ENCODE measurements at regions not wholly inside any gene's neighbourhood (a gene's known extent, or its start where the extent isn't known, plus 50 kb on each side); places are given as distances from the start of the nearest gene placed in this dataset.

DNA sequence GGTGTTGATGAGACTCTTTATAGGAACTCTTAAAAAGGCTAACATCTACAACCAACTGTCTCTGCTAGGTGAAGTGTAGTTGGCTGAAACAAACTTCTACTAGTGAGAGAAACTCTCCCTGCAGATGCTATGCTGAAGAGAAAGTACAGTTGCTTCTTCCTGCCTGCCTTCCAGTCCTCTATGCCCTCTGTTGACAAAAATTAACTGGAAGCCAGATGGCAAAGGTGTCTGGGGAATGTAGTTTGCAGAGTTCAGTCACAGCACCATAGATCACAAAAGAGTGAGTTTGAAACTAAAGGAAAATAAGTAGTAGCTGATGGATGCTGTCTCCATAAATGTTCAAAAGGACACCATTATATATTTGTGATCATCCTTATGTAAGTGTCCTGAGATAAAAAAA, 958.8 kb upstream of the NRXN1 start:
- ChIA-PET POLR2A (no interaction called here), CTCF (no interaction called here)
- Mint-ChIP-seq H3K27me3 (no peaks in the 10 kb centered on the region), H3K4me3 (no peak overlapping the region), H3K9me3 (peaks cover 10% of the 10 kb centered on the region), H3K4me1 (ENCODE audit: low read depth) (no peaks in the 10 kb centered on the region), H3K27ac (no peak overlapping the region), H3K36me3 (ENCODE audit: low read depth) (no peaks in the 10 kb centered on the region)
- no peak for DNase-seq
- no peak for ATAC-seq
- intact Hi-C loops (cut with micrococcal nuclease), result no loop called here
- TF ChIP-seq, protein P1, sequence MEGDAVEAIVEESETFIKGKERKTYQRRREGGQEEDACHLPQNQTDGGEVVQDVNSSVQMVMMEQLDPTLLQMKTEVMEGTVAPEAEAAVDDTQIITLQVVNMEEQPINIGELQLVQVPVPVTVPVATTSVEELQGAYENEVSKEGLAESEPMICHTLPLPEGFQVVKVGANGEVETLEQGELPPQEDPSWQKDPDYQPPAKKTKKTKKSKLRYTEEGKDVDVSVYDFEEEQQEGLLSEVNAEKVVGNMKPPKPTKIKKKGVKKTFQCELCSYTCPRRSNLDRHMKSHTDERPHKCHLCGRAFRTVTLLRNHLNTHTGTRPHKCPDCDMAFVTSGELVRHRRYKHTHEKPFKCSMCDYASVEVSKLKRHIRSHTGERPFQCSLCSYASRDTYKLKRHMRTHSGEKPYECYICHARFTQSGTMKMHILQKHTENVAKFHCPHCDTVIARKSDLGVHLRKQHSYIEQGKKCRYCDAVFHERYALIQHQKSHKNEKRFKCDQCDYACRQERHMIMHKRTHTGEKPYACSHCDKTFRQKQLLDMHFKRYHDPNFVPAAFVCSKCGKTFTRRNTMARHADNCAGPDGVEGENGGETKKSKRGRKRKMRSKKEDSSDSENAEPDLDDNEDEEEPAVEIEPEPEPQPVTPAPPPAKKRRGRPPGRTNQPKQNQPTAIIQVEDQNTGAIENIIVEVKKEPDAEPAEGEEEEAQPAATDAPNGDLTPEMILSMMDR (IDR thresholded peaks at IDR 0.05), result no peak

DNA sequence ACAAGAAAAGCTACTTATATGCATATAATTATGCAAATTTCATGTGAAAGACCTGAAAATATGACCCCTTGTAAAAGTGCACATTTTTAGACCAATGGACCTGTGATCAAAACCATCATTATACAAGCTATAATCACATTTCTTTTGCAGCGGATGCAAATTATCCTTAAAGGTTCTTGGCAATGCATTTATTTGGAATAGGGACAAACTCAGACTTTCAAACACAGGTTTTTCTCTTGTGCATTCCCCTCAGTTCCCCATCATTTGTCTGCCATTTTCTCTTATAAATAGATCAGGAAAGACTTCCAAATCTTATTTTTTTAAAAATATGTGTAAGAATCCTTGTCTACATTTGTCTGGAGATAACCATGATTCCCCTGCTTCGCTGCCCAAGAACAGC, 954.2 kb upstream of the NRXN1 start:
- TF ChIP-seq, protein P1 (IDR thresholded peaks at IDR 0.05), result no peak
- intact Hi-C loops (cut with micrococcal nuclease), result no loop called here
- no peaks in the 10 kb centered on the region for H3K36me3 Mint-ChIP-seq (ENCODE audit: low read depth)
- H3K9me3 Mint-ChIP-seq, result peaks cover 9% of the 10 kb centered on the region
- no peak for ATAC-seq
- no peak overlapping the region for H3K27ac Mint-ChIP-seq
- H3K4me3 Mint-ChIP-seq, result no peak overlapping the region
- CTCF ChIA-PET, result no interaction called here
- no peaks in the 10 kb centered on the region for H3K27me3 Mint-ChIP-seq
- DNase-seq, result no peak
- POLR2A ChIA-PET, result no interaction called here
- H3K4me1 Mint-ChIP-seq (ENCODE audit: low read depth), result no peaks in the 10 kb centered on the region

DNA sequence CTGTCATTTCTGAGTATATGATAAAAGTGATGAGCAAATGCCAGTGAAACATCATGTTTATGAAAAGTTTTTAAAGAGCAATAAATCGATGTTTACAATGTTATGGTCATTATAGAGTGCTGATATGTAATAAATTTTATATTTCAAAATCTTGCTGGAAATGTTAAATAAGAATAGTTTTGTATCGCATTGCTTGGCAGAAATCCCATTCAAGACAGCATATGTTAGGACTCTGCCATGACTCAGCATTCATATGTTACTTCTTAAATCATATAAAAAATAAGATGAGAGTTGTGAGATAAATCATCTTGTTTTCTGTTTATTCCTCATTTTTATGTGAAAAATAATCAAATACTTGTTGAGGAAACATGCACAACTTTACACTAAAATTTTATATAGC, 949.9 kb upstream of the NRXN1 start:
- Mint-ChIP-seq H3K9me3 (peaks cover 10% of the 10 kb centered on the region), H3K27ac (no peak overlapping the region), H3K36me3 (ENCODE audit: low read depth) (no peaks in the 10 kb centered on the region), H3K4me1 (ENCODE audit: low read depth) (no peaks in the 10 kb centered on the region), H3K27me3 (no peaks in the 10 kb centered on the region), H3K4me3 (no peak overlapping the region)
- intact Hi-C loops (cut with micrococcal nuclease), result no loop called here
- ChIA-PET POLR2A (no interaction called here), CTCF (no interaction called here)
- TF ChIP-seq, protein P1 (IDR thresholded peaks at IDR 0.05), result no peak
- no peak for ATAC-seq
- no peak for DNase-seq

DNA sequence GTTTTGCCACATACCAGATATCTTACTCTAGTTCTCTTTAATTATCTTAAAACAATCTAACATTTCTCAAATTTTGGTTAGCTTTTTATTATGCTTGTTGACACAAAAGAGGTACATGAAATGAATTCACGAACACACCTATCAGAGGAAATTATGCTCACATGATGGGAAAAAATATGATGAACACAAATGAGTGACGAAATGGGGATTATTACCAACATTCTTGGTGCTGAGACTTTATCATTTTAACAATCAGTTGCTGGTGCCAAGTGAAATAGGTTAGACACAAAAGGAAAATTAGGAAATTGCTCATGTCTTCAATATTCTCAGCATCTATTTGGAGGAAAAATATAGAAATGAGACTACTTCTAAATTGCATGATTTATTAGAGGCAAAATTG, 944.7 kb upstream of the NRXN1 start:
- Mint-ChIP-seq H3K27ac (no peak overlapping the region), H3K27me3 (no peaks in the 10 kb centered on the region), H3K36me3 (ENCODE audit: low read depth) (no peaks in the 10 kb centered on the region), H3K4me3 (no peak overlapping the region), H3K9me3 (peaks cover 6% of the 10 kb centered on the region), H3K4me1 (ENCODE audit: low read depth) (no peaks in the 10 kb centered on the region)
- TF ChIP-seq, protein P1 (IDR thresholded peaks at IDR 0.05), result no peak
- ATAC-seq (no peak), DNase-seq (no peak)
- intact Hi-C loops (cut with micrococcal nuclease), result no loop called here
- ChIA-PET POLR2A (no interaction called here), CTCF (no interaction called here)

DNA sequence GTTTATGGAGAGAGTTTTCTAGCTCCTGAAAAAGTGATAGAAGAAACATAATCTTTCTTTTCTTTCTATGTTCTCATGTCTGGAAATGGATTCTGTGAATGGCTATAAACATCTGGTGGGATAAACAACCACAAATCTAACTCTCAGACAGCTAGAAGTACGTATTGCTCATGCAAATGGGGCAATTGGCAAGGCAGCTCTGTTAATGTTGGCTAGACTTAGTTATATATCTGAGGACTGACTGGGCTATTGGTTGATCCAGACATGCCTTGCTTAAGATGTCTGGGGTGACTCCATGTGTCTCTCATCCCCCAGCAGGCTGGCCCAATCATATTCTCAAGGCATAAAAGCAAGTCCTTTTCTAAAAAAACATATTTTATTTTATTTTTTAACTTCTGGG, 939.2 kb upstream of the NRXN1 start:
- Mint-ChIP-seq H3K9me3 (peaks cover 5% of the 10 kb centered on the region), H3K27me3 (no peaks in the 10 kb centered on the region), H3K27ac (no peak overlapping the region), H3K4me3 (no peak overlapping the region), H3K4me1 (ENCODE audit: low read depth) (no peaks in the 10 kb centered on the region), H3K36me3 (ENCODE audit: low read depth) (no peaks in the 10 kb centered on the region)
- ATAC-seq, result no peak
- intact Hi-C loops (cut with micrococcal nuclease), result no loop called here
- TF ChIP-seq, protein P1 (IDR thresholded peaks at IDR 0.05), result no peak
- CTCF ChIA-PET, result no interaction called here
- no peak for DNase-seq
- POLR2A ChIA-PET, result no interaction called here
